ENCODE measurements at regions not wholly inside any gene's neighbourhood (a gene's known extent, or its start where the extent isn't known, plus 50 kb on each side); places are given as distances from the start of the nearest gene placed in this dataset.

DNA sequence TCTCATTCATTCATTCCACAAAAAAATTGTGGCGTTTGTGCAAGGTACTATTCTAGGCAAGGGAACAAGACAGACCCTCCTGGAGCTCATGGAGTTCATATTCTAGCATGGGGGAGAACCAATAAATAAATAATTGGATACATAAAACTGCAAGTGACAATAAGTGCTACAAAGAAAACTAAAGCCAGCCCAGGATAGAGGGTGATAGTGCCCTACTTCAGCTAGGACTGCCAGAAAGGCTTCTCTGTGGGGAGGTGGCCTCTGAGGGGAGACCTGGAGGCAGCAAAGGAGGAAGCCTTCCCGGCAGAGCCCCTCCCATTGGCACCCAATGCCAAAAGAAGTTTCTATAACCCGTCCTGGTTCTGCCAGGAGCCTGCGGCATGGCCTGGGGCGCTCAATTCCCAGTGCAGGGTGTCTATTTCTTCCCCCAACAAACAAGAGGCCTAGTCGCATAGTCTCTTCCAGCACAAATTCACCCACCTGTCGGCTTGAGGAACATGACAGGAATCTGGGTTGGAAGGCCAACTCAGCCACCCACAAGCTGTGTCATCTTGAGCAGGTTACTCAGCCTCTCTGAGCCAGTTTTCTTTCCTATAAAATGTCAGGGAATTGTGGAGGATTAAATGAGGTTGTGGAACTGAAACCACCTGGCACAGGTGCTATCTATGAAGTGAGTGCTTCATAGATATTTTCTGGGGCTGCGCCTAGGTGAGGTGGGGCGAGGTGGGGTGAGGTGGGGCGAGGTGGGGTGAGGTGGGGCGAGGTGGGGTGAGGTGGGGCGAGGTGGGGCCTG lies 94.3 kb downstream of the ZFP36L2 start:
- TF ChIP-seq, protein P1, sequence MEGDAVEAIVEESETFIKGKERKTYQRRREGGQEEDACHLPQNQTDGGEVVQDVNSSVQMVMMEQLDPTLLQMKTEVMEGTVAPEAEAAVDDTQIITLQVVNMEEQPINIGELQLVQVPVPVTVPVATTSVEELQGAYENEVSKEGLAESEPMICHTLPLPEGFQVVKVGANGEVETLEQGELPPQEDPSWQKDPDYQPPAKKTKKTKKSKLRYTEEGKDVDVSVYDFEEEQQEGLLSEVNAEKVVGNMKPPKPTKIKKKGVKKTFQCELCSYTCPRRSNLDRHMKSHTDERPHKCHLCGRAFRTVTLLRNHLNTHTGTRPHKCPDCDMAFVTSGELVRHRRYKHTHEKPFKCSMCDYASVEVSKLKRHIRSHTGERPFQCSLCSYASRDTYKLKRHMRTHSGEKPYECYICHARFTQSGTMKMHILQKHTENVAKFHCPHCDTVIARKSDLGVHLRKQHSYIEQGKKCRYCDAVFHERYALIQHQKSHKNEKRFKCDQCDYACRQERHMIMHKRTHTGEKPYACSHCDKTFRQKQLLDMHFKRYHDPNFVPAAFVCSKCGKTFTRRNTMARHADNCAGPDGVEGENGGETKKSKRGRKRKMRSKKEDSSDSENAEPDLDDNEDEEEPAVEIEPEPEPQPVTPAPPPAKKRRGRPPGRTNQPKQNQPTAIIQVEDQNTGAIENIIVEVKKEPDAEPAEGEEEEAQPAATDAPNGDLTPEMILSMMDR (IDR thresholded peaks at IDR 0.05 in 2 of 3, conservative IDR thresholded peaks at IDR 0.05 in 1 of 3; ENCODE audit: control insufficient read depth in 2 of 3, extremely low read depth in 1 of 3, insufficient read depth in 1 of 3, low read depth in 3 of 3, low read length in 3 of 3): no peak
- no peak for TF ChIP-seq EZH2 (IDR thresholded peaks at IDR 0.05; ENCODE audit: borderline replicate concordance, control insufficient read depth, low read depth, low read length)
- TF ChIP-seq JUND (IDR thresholded peaks at IDR 0.05; ENCODE audit: low read depth, low read length): no peak
- TF ChIP-seq ELK1 (IDR thresholded peaks at IDR 0.05; ENCODE audit: low read depth, low read length): no peak
- TF ChIP-seq, protein P2, sequence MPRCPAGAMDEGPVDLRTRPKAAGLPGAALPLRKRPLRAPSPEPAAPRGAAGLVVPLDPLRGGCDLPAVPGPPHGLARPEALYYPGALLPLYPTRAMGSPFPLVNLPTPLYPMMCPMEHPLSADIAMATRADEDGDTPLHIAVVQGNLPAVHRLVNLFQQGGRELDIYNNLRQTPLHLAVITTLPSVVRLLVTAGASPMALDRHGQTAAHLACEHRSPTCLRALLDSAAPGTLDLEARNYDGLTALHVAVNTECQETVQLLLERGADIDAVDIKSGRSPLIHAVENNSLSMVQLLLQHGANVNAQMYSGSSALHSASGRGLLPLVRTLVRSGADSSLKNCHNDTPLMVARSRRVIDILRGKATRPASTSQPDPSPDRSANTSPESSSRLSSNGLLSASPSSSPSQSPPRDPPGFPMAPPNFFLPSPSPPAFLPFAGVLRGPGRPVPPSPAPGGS (IDR thresholded peaks at IDR 0.05; ENCODE audit: borderline replicate concordance, insufficient read depth, low read depth, low read length, poor library complexity, severe bottlenecking): no peak
